ENCODE measurements at regions not wholly inside any gene's neighbourhood (a gene's known extent, or its start where the extent isn't known, plus 50 kb on each side); places are given as distances from the start of the nearest gene placed in this dataset.

DNA sequence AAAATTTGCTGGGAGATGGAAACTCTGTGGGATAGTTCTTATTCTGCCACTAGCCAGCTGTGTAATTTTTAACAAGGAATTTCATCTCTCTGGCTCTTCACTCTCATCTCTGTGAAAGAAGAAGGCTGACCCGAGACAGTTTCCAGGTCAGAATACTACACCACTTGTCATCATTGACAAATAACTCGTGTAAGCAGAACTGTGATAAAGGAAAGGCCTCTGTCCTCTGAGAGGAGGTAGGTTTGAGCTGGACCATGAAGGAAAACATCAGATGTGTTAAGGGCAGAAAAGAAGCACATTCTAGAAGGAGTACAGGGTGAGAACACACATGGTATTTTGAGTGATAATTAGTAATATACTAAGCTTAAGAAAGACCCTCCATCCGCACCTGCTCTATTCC, 211.4 kb upstream of the DDX18 start:
- 48% methylated on average over 3 of the region's 3 CpGs for WGBS
- Histone ChIP-seq H3K27me3 (no peaks in the 10 kb centered on the region), H3K4me1 (no peaks in the 10 kb centered on the region), H3K27ac (no peak overlapping the region), H3K36me3 (no peaks in the 10 kb centered on the region), H3K4me3 (no peak overlapping the region), H3K9me3 (no peaks in the 10 kb centered on the region)
- no peak for DNase-seq (ENCODE audit: low spot score in 2 of 2)
- TF ChIP-seq CTCF (IDR thresholded peaks at IDR 0.05): no peak
- no peak for TF ChIP-seq EP300 (IDR thresholded peaks at IDR 0.05)
- TF ChIP-seq POLR2AphosphoS5 (IDR thresholded peaks at IDR 0.05): no peak
- TF ChIP-seq POLR2A (IDR thresholded peaks at IDR 0.05): no peak

DNA sequence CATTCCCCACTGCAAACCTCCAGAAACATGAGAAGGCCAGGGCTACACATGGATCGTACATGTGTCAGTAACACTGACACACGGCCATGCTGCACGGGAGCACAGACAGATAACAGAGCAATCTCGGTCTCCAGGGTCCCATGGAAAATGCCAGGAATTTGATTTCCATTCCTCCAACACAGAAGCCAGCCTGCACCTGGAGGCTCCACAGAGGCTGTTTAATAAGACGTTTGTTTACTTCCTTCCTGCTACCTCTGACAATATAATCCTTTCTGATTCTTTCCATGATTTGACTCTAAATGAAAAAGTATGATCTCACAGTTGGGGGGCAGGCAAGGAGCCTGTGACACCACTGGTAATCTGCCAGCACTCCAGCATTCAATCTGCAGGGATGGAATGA, 210.9 kb upstream of the DDX18 start:
- no peak for DNase-seq (ENCODE audit: low spot score in 2 of 2)

DNA sequence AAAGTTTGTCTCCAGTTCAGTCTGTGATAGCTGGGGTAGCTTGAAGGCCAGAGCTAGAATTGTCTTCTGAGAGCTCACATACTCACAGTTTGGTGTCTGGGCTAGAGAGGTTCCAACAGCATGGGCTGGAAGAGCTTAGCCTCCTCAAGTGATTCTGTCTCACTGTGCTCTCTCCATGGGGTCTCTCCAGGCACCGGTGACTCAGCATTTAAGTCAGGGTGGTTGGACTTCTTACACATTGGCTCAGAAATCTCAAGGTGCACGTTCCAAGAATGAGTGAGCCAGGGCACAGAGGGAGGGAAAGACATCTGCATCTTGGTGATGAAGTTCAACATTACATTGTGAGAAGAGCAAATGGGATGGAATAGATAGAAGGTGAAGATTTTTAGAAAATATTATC, 207.3 kb upstream of the DDX18 start:
- Histone ChIP-seq H3K27ac (no peak overlapping the region), H3K4me1 (no peaks in the 10 kb centered on the region), H3K4me3 (no peak overlapping the region), H3K27me3 (no peaks in the 10 kb centered on the region), H3K36me3 (no peaks in the 10 kb centered on the region), H3K9me3 (no peaks in the 10 kb centered on the region)
- WGBS: 65% methylated on average over 2 of the region's 2 CpGs
- DNase-seq (ENCODE audit: low spot score in 2 of 2): no peak
- TF ChIP-seq CTCF (IDR thresholded peaks at IDR 0.05) (no peak), POLR2AphosphoS5 (IDR thresholded peaks at IDR 0.05) (no peak), POLR2A (IDR thresholded peaks at IDR 0.05) (no peak), EP300 (IDR thresholded peaks at IDR 0.05) (no peak)

More for the DNA sequence above, 210.9 kb upstream of the DDX18 start:
- Histone ChIP-seq H3K4me1 (no peaks in the 10 kb centered on the region), H3K27ac (no peak overlapping the region), H3K36me3 (no peaks in the 10 kb centered on the region), H3K4me3 (no peak overlapping the region), H3K27me3 (no peaks in the 10 kb centered on the region), H3K9me3 (no peaks in the 10 kb centered on the region)
- TF ChIP-seq POLR2AphosphoS5 (IDR thresholded peaks at IDR 0.05) (no peak), CTCF (IDR thresholded peaks at IDR 0.05) (no peak), POLR2A (IDR thresholded peaks at IDR 0.05) (no peak), EP300 (IDR thresholded peaks at IDR 0.05) (no peak)
- 19% methylated on average over 5 of the region's 5 CpGs for WGBS

- Histone ChIP-seq H3K4me1 (no peaks in the 10 kb centered on the region), H3K27me3 (no peaks in the 10 kb centered on the region), H3K27ac (no peak overlapping the region), H3K4me3 (no peak overlapping the region), H3K36me3 (no peaks in the 10 kb centered on the region), H3K9me3 (no peaks in the 10 kb centered on the region)
- DNase-seq (ENCODE audit: low spot score in 2 of 2): no peak
- WGBS: 56% methylated on average over 5 of the region's 5 CpGs
- TF ChIP-seq POLR2AphosphoS5 (IDR thresholded peaks at IDR 0.05) (no peak), POLR2A (IDR thresholded peaks at IDR 0.05) (no peak), CTCF (IDR thresholded peaks at IDR 0.05) (no peak), EP300 (IDR thresholded peaks at IDR 0.05) (no peak)
Observed at GRCh38 chr2:117613101-117613500, 201.4 kb upstream of the DDX18 start.

DNA sequence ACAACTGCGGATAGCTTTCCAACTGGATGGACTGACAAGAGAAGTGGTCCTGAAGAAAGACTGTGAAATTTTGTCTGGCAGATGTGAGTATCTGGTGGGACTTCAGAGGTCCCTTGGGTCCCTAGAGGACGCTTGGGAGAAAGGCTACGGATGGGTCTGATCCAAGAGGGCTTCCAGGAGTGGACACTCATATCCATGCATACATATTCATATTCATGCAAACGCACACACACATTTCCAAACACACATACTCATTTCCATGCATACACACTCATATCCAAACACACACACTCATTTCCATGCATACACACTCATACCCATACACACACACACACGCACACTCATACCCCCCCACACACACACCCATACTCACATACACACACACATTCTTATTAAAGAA, 200.2 kb upstream of the DDX18 start:
- Histone ChIP-seq H3K4me3 (no peak overlapping the region), H3K36me3 (no peaks in the 10 kb centered on the region), H3K27ac (no peak overlapping the region), H3K9me3 (no peaks in the 10 kb centered on the region), H3K27me3 (no peaks in the 10 kb centered on the region), H3K4me1 (no peaks in the 10 kb centered on the region)
- TF ChIP-seq EP300 (IDR thresholded peaks at IDR 0.05): no peak
- no peak for TF ChIP-seq CTCF (IDR thresholded peaks at IDR 0.05)
- 92% methylated on average over 5 of the region's 5 CpGs for WGBS
- DNase-seq (ENCODE audit: low spot score in 2 of 2): no peak

All from suprapubic skin (tissue), 4 donors.